HCT116 (cell line): ENCODE measurements at regions not wholly inside any gene's neighbourhood (a gene's known extent, or its start where the extent isn't known, plus 50 kb on each side); places are given as distances from the start of the nearest gene placed in this dataset.

Experiments
- ATAC-seq: fragments of 200-7000 bp; cut with Tn5 transposase; 2 replicates; pipeline ENCODE4 v1.9.1; 2020; ENCODE audit warnings: mild to moderate bottlenecking, moderate library complexity
- BruUV-seq: library from RNA; stranded (reverse); fragments of 400-500 nt; replicated peaks from 2 replicates; lab custom pipeline; 2021; lab: Mats Ljungman, UMichigan
- CTCF ChIA-PET: fragments of 300-600 bp; sonication (Branson Sonifier 250); formaldehyde crosslinking; loops from one replicate; lab custom pipeline; 2021; ENCODE audit warnings: antibody characterized with exemption; lab: Charles Lee
- POLR2A ChIA-PET: fragments of 300-600, 350-600 bp; sonication (Branson Sonifier 250); formaldehyde crosslinking; loops from one replicate; lab custom pipeline; 2021; ENCODE audit warnings: antibody characterized with exemption; lab: Charles Lee
- RAD21 ChIA-PET, 2 experiments: fragments of 300-600 bp; sonication (Branson Sonifier 250); formaldehyde crosslinking; loops; one replicate each; lab custom pipeline; 2023; ENCODE audit warnings: low total read pairs in 2 of 2; ENCODE audit not compliant: uncharacterized antibody in 2 of 2, unreplicated experiment in 2 of 2, low non-redundant PET in 1 of 2; lab: Charles Lee
- DNase-seq: peaks from one replicate; pipeline ENCODE4 v3.0.0-alpha.2; 2010; ENCODE audit warnings: low read depth, low spot score
- H2AFZ ChIP-seq: fragments of 200-600 bp; shearing (Covaris generic), sonication (generic); 2 replicates; pipeline ENCODE4 v1.6.1; 2017; ENCODE audit warnings: low read depth, mixed run types, mixed read lengths, antibody characterized with exemption, low read length; ENCODE audit not compliant: poor library complexity, severe bottlenecking
- H3K27ac ChIP-seq: 2 replicates; pipeline ENCODE4 v1.5.1; 2012; ENCODE audit warnings: low read depth, low read length
- H3K27me3 ChIP-seq: fragments of 200-600 bp; sonication (generic); 2 replicates; pipeline ENCODE4 v1.6.1; 2016; ENCODE audit warnings: mixed run types, low read length, mixed read lengths; ENCODE audit not compliant: insufficient read depth
- H3K36me3 ChIP-seq, 2 experiments: fragments of 200-500 bp in 1 of 2; fragments of 200-600 bp in 1 of 2; sonication (Bioruptor generic) in 1 of 2; sonication (generic) in 1 of 2; 2 replicates each; pipeline versions ENCODE4 v1.5.1 to v1.6.1; 2014 to 2016; ENCODE audit warnings: low read length in 2 of 2, inconsistent platforms in 1 of 2, mixed read lengths in 1 of 2, mixed run types in 1 of 2; ENCODE audit not compliant: insufficient read depth in 2 of 2, control insufficient read depth in 1 of 2
- H3K4me1 ChIP-seq, 2 experiments: fragments of 200-600 bp in 1 of 2; sonication (generic) in 1 of 2; 2 replicates each; pipeline versions ENCODE4 v1.5.1 to v1.6.1; 2012 to 2017; ENCODE audit warnings: low read length in 2 of 2, inconsistent platforms in 1 of 2, mild to moderate bottlenecking in 1 of 2, mixed read lengths in 1 of 2, mixed run types in 1 of 2, moderate library complexity in 1 of 2; ENCODE audit not compliant: insufficient read depth in 2 of 2, control insufficient read depth in 1 of 2
- H3K4me2 ChIP-seq: fragments of 200-600 bp; sonication (generic); 2 replicates; pipeline ENCODE4 v1.6.1; 2017; ENCODE audit warnings: mixed run types, low read length, mixed read lengths
- H3K4me3 ChIP-seq, 2 experiments: fragments of 200-600 bp in 1 of 2; sonication (generic) in 1 of 2; replicated peaks in 1 of 2; 2 replicates each; pipeline ENCODE4 v1.5.1; 2011 to 2016; ENCODE audit warnings: low read length in 2 of 2, control low read depth in 1 of 2, low read depth in 1 of 2, mild to moderate bottlenecking in 1 of 2, mixed read lengths in 1 of 2, mixed run types in 1 of 2
- H3K79me2 ChIP-seq: fragments of 200-600 bp; sonication (generic); 2 replicates; pipeline ENCODE4 v1.6.1; 2017; ENCODE audit warnings: mild to moderate bottlenecking, mixed run types, low read length, moderate library complexity, mixed read lengths; ENCODE audit not compliant: insufficient read depth
- H3K9ac ChIP-seq: fragments of 200-600 bp; sonication (generic); 2 replicates; pipeline ENCODE4 v1.6.1; 2016; ENCODE audit warnings: low read length, mixed read lengths
- H3K9me2 ChIP-seq: fragments of 200-600 bp; sonication (generic), shearing (Covaris generic); 2 replicates; pipeline ENCODE4 v1.6.1; 2017; ENCODE audit warnings: mixed run types, mild to moderate bottlenecking, moderate library complexity; ENCODE audit not compliant: insufficient read depth
- H3K9me3 ChIP-seq, 2 experiments: fragments of 200-500 bp in 1 of 2; fragments of 200-600 bp in 1 of 2; sonication (Bioruptor generic) in 1 of 2; sonication (generic) in 1 of 2; 2 replicates each; pipeline ENCODE4 v1.6.1; 2014 to 2017; ENCODE audit warnings: low read length in 2 of 2, mixed read lengths in 2 of 2, inconsistent platforms in 1 of 2, low read depth in 1 of 2, mild to moderate bottlenecking in 1 of 2, mixed run types in 1 of 2, moderate library complexity in 1 of 2; ENCODE audit not compliant: control insufficient read depth in 1 of 2, insufficient read depth in 1 of 2
- H4K20me1 ChIP-seq: fragments of 200-600 bp; sonication (generic), shearing (Covaris generic); 2 replicates; pipeline ENCODE4 v1.6.1; 2017; ENCODE audit warnings: mixed run types, mild to moderate bottlenecking, moderate library complexity; ENCODE audit not compliant: insufficient read depth
- CBX3 ChIP-seq: IDR thresholded peaks from 2 replicates; pipeline ENCODE4 v1.6.1; 2012; ENCODE audit warnings: low read depth
- CEBPB ChIP-seq: IDR thresholded peaks from 2 replicates; pipeline ENCODE4 v1.6.1; 2012; ENCODE audit warnings: low read depth
- EGR1 ChIP-seq: IDR thresholded peaks from 2 replicates; pipeline ENCODE4 v1.6.1; 2012; ENCODE audit warnings: low read depth
- EZH2 ChIP-seq: fragments of 200-600 bp; sonication (generic); IDR thresholded peaks from 2 replicates; pipeline ENCODE4 v1.6.1; 2017; ENCODE audit warnings: antibody characterized with exemption, mixed run types
- FOSL1 ChIP-seq: IDR thresholded peaks from 2 replicates; pipeline ENCODE4 v1.6.1; 2012; ENCODE audit warnings: low read depth
- POLR2AphosphoS5 ChIP-seq: IDR thresholded peaks from 2 replicates; pipeline ENCODE4 v1.6.1; 2011; ENCODE audit warnings: mild to moderate bottlenecking, low read depth, low read length, moderate library complexity
- SIN3A ChIP-seq: IDR thresholded peaks from 2 replicates; pipeline ENCODE4 v1.6.1; 2012; ENCODE audit warnings: low read depth
- SRF ChIP-seq: IDR thresholded peaks from 2 replicates; pipeline ENCODE4 v1.6.1; 2012; ENCODE audit warnings: low read depth
- TCF7L2 ChIP-seq: IDR thresholded peaks from 2 replicates; pipeline ENCODE4 v1.7.0; 2011; ENCODE audit warnings: borderline replicate concordance, inconsistent platforms; ENCODE audit not compliant: insufficient read depth, insufficient read length; ENCODE audit errors: extremely low read depth
- YY1 ChIP-seq: IDR thresholded peaks from 2 replicates; pipeline ENCODE4 v1.6.1; 2011; ENCODE audit warnings: low read length, low read depth, moderate library complexity, mild to moderate bottlenecking; ENCODE audit not compliant: insufficient replicate concordance; ENCODE audit errors: extremely low read depth
- ZFX ChIP-seq: fragments of 450-650 bp; IDR thresholded peaks from 2 replicates; pipeline ENCODE4 v1.6.1; 2017
- ZNF274 ChIP-seq: fragments of 200-500 bp; sonication (Bioruptor generic); IDR thresholded peaks from 2 replicates; pipeline ENCODE4 v1.6.1; 2014; ENCODE audit warnings: mild to moderate bottlenecking, low read depth, low read length, inconsistent platforms
- intact Hi-C: fragments of 100-400 bp; cut with micrococcal nuclease; formaldehyde crosslinking; loops from 2 replicates; pipeline ENCODE4 v1.10.0; 2022
- TF ChIP-seq, protein P1 (sequence below): IDR thresholded peaks from 2 replicates; pipeline ENCODE4 v1.6.1; 2011; ENCODE audit warnings: mild to moderate bottlenecking, low read length, moderate library complexity; ENCODE audit not compliant: insufficient replicate concordance; ENCODE audit errors: extremely low read depth
- TF ChIP-seq, protein P2 (sequence below): IDR thresholded peaks from 2 replicates; pipeline ENCODE4 v1.6.1; 2012
- TF ChIP-seq, protein P3 (sequence below): IDR thresholded peaks from 2 replicates; pipeline ENCODE4 v1.6.1; 2012

DNA sequence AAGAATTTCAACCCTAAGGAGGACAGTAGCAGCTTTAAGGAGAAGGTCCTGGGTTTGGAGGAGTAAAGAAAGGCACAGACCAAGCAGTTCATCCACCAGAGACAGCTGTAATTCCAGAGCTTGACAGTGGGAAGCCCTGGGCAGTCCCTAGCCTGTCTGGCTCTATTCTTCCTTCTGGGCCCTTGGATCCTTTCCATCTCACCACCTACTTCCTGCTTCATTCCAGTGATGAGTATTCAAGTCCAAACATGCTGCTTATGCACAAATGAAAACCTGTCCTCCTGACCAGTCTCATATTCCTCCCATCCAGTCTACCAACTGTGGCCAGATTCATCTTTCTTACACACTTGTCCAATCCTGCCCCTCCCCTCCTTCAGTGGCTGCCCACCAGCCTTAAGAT is 171.4 kb downstream of the CNTN3 start:
- no TSS peak for BruUV-seq

DNA sequence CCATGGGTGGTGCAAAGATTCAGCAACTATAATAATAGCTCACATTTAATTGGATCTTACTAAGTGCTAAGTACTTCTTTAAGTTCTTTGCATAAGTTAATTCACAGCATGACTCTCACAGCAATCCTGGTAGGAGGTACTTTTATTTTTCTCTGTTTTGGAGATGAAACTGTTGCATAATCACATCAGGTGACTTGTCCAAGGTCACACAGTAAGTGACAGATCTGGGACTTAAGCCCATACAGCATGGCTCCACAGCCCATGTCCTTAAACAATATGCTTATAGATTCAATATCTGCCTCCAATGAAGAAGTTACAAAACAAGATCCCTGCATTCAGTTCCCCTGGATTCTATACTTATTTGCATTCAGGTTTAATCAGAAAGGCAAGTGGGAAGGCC is 171.8 kb downstream of the CNTN3 start:
- H3K79me2 ChIP-seq = no peaks in the 10 kb centered on the region
- H3K9me3 ChIP-seq = peaks cover 11 to 22% of the 10 kb centered on the region in 2 experiments; a peak in 2 of 4 replicates
- H4K20me1 ChIP-seq = no peaks in the 10 kb centered on the region
- no peak overlapping the region for H3K4me3 ChIP-seq
- CTCF ChIA-PET = no interaction called here
- H3K4me1 ChIP-seq = no peaks in the 10 kb centered on the region
- no peaks in the 10 kb centered on the region for H3K9me2 ChIP-seq
- no peak overlapping the region for H2AFZ ChIP-seq
- BruUV-seq = no TSS peak
- ATAC-seq (no peak), DNase-seq (no peak)
- no peaks in the 10 kb centered on the region for H3K36me3 ChIP-seq
- H3K4me2 ChIP-seq = no peak overlapping the region
- no peak overlapping the region for H3K9ac ChIP-seq
- H3K27me3 ChIP-seq = no peaks in the 10 kb centered on the region
- POLR2A ChIA-PET = no interaction called here
- RAD21 ChIA-PET = no interaction called here
- no peak overlapping the region for H3K27ac ChIP-seq
- intact Hi-C loops = no loop called here
- TF ChIP-seq EZH2 (no peak), CBX3 (no peak), ZNF274 (no peak), TCF7L2 (no peak), POLR2AphosphoS5 (no peak), EGR1 (no peak), CEBPB (no peak), SIN3A (no peak)
- TF ChIP-seq, protein P1, sequence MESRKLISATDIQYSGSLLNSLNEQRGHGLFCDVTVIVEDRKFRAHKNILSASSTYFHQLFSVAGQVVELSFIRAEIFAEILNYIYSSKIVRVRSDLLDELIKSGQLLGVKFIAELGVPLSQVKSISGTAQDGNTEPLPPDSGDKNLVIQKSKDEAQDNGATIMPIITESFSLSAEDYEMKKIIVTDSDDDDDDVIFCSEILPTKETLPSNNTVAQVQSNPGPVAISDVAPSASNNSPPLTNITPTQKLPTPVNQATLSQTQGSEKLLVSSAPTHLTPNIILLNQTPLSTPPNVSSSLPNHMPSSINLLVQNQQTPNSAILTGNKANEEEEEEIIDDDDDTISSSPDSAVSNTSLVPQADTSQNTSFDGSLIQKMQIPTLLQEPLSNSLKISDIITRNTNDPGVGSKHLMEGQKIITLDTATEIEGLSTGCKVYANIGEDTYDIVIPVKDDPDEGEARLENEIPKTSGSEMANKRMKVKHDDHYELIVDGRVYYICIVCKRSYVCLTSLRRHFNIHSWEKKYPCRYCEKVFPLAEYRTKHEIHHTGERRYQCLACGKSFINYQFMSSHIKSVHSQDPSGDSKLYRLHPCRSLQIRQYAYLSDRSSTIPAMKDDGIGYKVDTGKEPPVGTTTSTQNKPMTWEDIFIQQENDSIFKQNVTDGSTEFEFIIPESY = no peak
- TF ChIP-seq, protein P2, sequence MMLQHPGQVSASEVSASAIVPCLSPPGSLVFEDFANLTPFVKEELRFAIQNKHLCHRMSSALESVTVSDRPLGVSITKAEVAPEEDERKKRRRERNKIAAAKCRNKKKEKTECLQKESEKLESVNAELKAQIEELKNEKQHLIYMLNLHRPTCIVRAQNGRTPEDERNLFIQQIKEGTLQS = no peak
- TF ChIP-seq, protein P3, sequence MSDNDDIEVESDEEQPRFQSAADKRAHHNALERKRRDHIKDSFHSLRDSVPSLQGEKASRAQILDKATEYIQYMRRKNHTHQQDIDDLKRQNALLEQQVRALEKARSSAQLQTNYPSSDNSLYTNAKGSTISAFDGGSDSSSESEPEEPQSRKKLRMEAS = no peak

More for the DNA sequence above, 171.4 kb downstream of the CNTN3 start:
- H3K4me2 ChIP-seq = no peak overlapping the region
- no peaks in the 10 kb centered on the region for H3K27me3 ChIP-seq
- TF ChIP-seq POLR2AphosphoS5 (no peak), SRF (no peak), TCF7L2 (no peak), YY1 (no peak), ZFX (no peak), EZH2 (no peak), FOSL1 (no peak)
- TF ChIP-seq, all 23 proteins: peak for 0
- H2AFZ ChIP-seq = no peak overlapping the region
- no peaks in the 10 kb centered on the region for H3K36me3 ChIP-seq
- ATAC-seq (no peak), DNase-seq (no peak)
- POLR2A ChIA-PET = no interaction called here
- no peaks in the 10 kb centered on the region for H3K9me2 ChIP-seq
- intact Hi-C loops = no loop called here
- CTCF ChIA-PET = no interaction called here
- no peak overlapping the region for H3K4me3 ChIP-seq
- H3K4me1 ChIP-seq = no peaks in the 10 kb centered on the region
- H3K27ac ChIP-seq = no peak overlapping the region
- no peak overlapping the region for H3K9ac ChIP-seq
- no peaks in the 10 kb centered on the region for H4K20me1 ChIP-seq
- RAD21 ChIA-PET = no interaction called here
- H3K9me3 ChIP-seq = peaks cover 11 to 22% of the 10 kb centered on the region in 2 experiments; a peak in 2 of 4 replicates
- no peaks in the 10 kb centered on the region for H3K79me2 ChIP-seq
